PC-9 (cell line): ENCODE measurements at regions not wholly inside any gene's neighbourhood (a gene's known extent, or its start where the extent isn't known, plus 50 kb on each side); places are given as distances from the start of the nearest gene placed in this dataset.

ENCODE experiments used
- BruUV-seq: library from RNA; stranded (reverse); fragments of 400-500 nt; replicated peaks from 2 replicates; lab custom pipeline; 2021; lab: Mats Ljungman, UMichigan
- CTCF ChIA-PET: fragments of 300-600 bp; sonication (Branson Sonifier 250); formaldehyde crosslinking; loops from one replicate; lab custom pipeline; 2022; ENCODE audit warnings: antibody characterized with exemption; lab: Charles Lee
- POLR2A ChIA-PET: fragments of 300-600 bp; sonication (Branson Sonifier 250); formaldehyde crosslinking; loops from one replicate; lab custom pipeline; 2022; ENCODE audit warnings: antibody characterized with exemption; ENCODE audit not compliant: unreplicated experiment; lab: Charles Lee
- DNase-seq, 2 experiments: peaks; one replicate each; pipeline versions ENCODE4 v3.0.0 to v3.0.0-alpha.2; 2015 to 2022; ENCODE audit warnings: mixed read lengths in 1 of 2
- H2AFZ ChIP-seq: fragments of 200-600 bp; sonication (generic); 2 replicates; pipeline ENCODE4 v1.8.1; 2017; ENCODE audit warnings: antibody characterized with exemption
- H3F3A ChIP-seq: fragments of 200-600 bp; sonication (generic); 2 replicates; pipeline ENCODE4 v1.8.1; 2017; ENCODE audit warnings: antibody characterized with exemption, mild to moderate bottlenecking, low read depth; ENCODE audit not compliant: insufficient read depth
- H3K27ac ChIP-seq: fragments of 200-600 bp; sonication (generic); 2 replicates; pipeline ENCODE4 v1.6.1; 2016; ENCODE audit warnings: mixed run types
- H3K27me3 ChIP-seq: fragments of 200-600 bp; sonication (generic); 2 replicates; pipeline ENCODE4 v1.6.1; 2016; ENCODE audit warnings: low read depth, mixed run types; ENCODE audit not compliant: insufficient read depth
- H3K36me3 ChIP-seq: fragments of 200-600 bp; sonication (generic); 2 replicates; pipeline ENCODE4 v1.6.1; 2016; ENCODE audit warnings: low read depth, mixed run types
- H3K4me1 ChIP-seq: fragments of 200-600 bp; sonication (generic); replicated peaks from 2 replicates; pipeline ENCODE4 v1.6.1; 2016; ENCODE audit warnings: mixed run types; ENCODE audit not compliant: insufficient read depth
- H3K4me2 ChIP-seq: fragments of 200-600 bp; sonication (generic); 2 replicates; pipeline ENCODE4 v1.6.1; 2017; ENCODE audit warnings: mixed run types
- H3K4me3 ChIP-seq: fragments of 200-600 bp; sonication (generic); 2 replicates; pipeline ENCODE4 v1.6.1; 2016; ENCODE audit warnings: mixed run types
- H3K79me2 ChIP-seq: fragments of 200-600 bp; sonication (generic); 2 replicates; pipeline ENCODE4 v1.6.1; 2017; ENCODE audit warnings: low read depth, mixed run types
- H3K9me2 ChIP-seq: fragments of 200-600 bp; sonication (generic); 2 replicates; pipeline ENCODE4 v1.8.1; 2017; ENCODE audit warnings: mild to moderate bottlenecking; ENCODE audit not compliant: insufficient read depth
- H3K9me3 ChIP-seq: fragments of 200-600 bp; sonication (generic); 2 replicates; pipeline ENCODE4 v1.8.1; 2016; ENCODE audit warnings: low read depth; ENCODE audit not compliant: insufficient read depth
- H4K20me1 ChIP-seq: fragments of 200-600 bp; sonication (generic); 2 replicates; pipeline ENCODE4 v1.8.1; 2017; ENCODE audit not compliant: insufficient read depth
- CTCF ChIP-seq: fragments of 200-600 bp; sonication (generic); conservative IDR thresholded peaks from 2 replicates; pipeline ENCODE4 v1.6.1; 2017; ENCODE audit warnings: mixed run types, antibody characterized with exemption, mild to moderate bottlenecking, moderate library complexity
- EZH2 ChIP-seq: fragments of 200-600 bp; sonication (generic); IDR thresholded peaks from 2 replicates; pipeline ENCODE4 v1.8.0; 2017; ENCODE audit warnings: antibody characterized with exemption, low read depth
- intact Hi-C: fragments of 100-400 bp; cut with micrococcal nuclease; formaldehyde crosslinking; loops from one replicate; pipeline ENCODE4 v1.10.0; 2022; ENCODE audit not compliant: unreplicated experiment

- H3K36me3 ChIP-seq, result no peaks in the 10 kb centered on the region
- CTCF ChIA-PET, result no interaction called here
- intact Hi-C loops, result no loop called here
- H4K20me1 ChIP-seq, result peaks cover 8% of the 10 kb centered on the region; the same call in 1 of the 2 replicates
- H3K9me2 ChIP-seq, result no peaks in the 10 kb centered on the region
- H3K4me1 ChIP-seq, result no peaks in the 10 kb centered on the region
- BruUV-seq, result no TSS peak
- POLR2A ChIA-PET, result no interaction called here
- no peak for DNase-seq
- no peaks in the 10 kb centered on the region for H3K27me3 ChIP-seq
- H3K27ac ChIP-seq, result no peak overlapping the region
- H3K4me3 ChIP-seq, result no peak overlapping the region
- no peak for TF ChIP-seq EZH2
- TF ChIP-seq CTCF, result no peak
- no peaks in the 10 kb centered on the region for H3K9me3 ChIP-seq
- no peak overlapping the region for H2AFZ ChIP-seq
- H3K79me2 ChIP-seq, result peaks cover 5% of the 10 kb centered on the region
- 0 out of 2 replicates have a peak, but pooled peaks cover 6% of the 10 kb centered on the region for H3F3A ChIP-seq
- no peak overlapping the region for H3K4me2 ChIP-seq
These were observed 161.1 kb upstream of the TOPAZ1 start for GRCh38 chr3:44080474-44081072.

GRCh38 chr3:44090036-44090435, 151.7 kb upstream of the TOPAZ1 start:
- no TSS peak for BruUV-seq
- H3F3A ChIP-seq, result peaks cover 7% of the 10 kb centered on the region; the same call in 1 of the 2 replicates
- DNase-seq, result no peak

DNA sequence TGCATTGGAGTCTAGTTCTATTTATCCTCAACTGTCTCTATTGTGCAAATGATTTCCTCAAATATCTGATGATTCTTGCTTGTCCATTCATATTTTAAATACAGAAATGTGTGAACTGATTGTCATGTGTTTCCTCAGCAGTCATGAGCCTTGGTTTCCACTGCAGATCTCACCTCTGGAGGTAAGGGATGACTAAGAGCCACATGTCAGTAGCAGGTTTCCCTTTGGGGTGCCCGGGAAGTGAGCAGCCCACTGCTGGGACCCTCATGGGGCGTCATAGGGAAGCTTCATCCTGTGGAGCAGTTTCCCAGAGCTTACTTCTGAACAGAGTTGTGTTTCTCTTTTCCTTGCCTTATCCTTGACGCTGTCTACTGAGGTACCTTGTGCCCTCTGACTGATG, 149.2 kb upstream of the TOPAZ1 start:
- no peak overlapping the region for H3K27ac ChIP-seq
- POLR2A ChIA-PET, result no interaction called here
- intact Hi-C loops, result no loop called here
- H3K4me3 ChIP-seq, result no peak overlapping the region
- H3K4me2 ChIP-seq, result no peak overlapping the region
- CTCF ChIA-PET, result no interaction called here
- no peaks in the 10 kb centered on the region for H3K9me3 ChIP-seq
- no TSS peak for BruUV-seq
- DNase-seq, result no peak
- TF ChIP-seq CTCF, result no peak
- H3K79me2 ChIP-seq, result peaks cover 30% of the 10 kb centered on the region
- 0 out of 2 replicates have a peak, but pooled peaks cover 4% of the 10 kb centered on the region for H3K36me3 ChIP-seq
- no peak overlapping the region for H2AFZ ChIP-seq
- peaks cover 7% of the 10 kb centered on the region; the same call in 1 of the 2 replicates for H3F3A ChIP-seq
- H4K20me1 ChIP-seq, result no peaks in the 10 kb centered on the region; the same call in 1 of the 2 replicates
- no peaks in the 10 kb centered on the region; the same call in 1 of the 2 replicates for H3K9me2 ChIP-seq
- H3K4me1 ChIP-seq, result no peaks in the 10 kb centered on the region
- no peaks in the 10 kb centered on the region for H3K27me3 ChIP-seq

More at GRCh38 chr3:44090036-44090435, 151.7 kb upstream of the TOPAZ1 start:
- H3K9me3 ChIP-seq, result no peaks in the 10 kb centered on the region
- H4K20me1 ChIP-seq, result no peaks in the 10 kb centered on the region; the same call in 1 of the 2 replicates
- 0 out of 2 replicates have a peak, but pooled peaks cover 4% of the 10 kb centered on the region for H3K36me3 ChIP-seq
- H3K4me3 ChIP-seq, result no peak overlapping the region
- peaks cover 20% of the 10 kb centered on the region for H3K79me2 ChIP-seq
- no peak overlapping the region for H3K4me2 ChIP-seq
- ChIA-PET POLR2A (no interaction called here), CTCF (no interaction called here)
- TF ChIP-seq EZH2, result no peak
- no peak for TF ChIP-seq CTCF
- intact Hi-C loops, result no loop called here
- no peak overlapping the region for H2AFZ ChIP-seq
- H3K27me3 ChIP-seq, result no peaks in the 10 kb centered on the region
- no peak overlapping the region for H3K27ac ChIP-seq
- no peaks in the 10 kb centered on the region for H3K4me1 ChIP-seq
- H3K9me2 ChIP-seq, result no peaks in the 10 kb centered on the region; the same call in 1 of the 2 replicates
